Activated CD8-positive, alpha-beta T cell treated with anti-CD3 and anti-CD28 coated beads for 36 hours (primary cell): ENCODE measurements at regions not wholly inside any gene's neighbourhood (a gene's known extent, or its start where the extent isn't known, plus 50 kb on each side); places are given as distances from the start of the nearest gene placed in this dataset.
A peak's percentile ranks its signal among the peaks of the same experiment; 100 is the strongest.
"Not testable (repeated sequence)": the region's sequence is repeated elsewhere in the genome, so short reads cannot be mapped to it uniquely, and the experiment has no call there.

Source experiments
- ATAC-seq: fragments of 200-7000 bp; cut with Tn5 transposase; one replicate; pipeline ENCODE4 v1.10.0; 2021; ENCODE audit warnings: mild to moderate bottlenecking, moderate library complexity
- CTCF ChIA-PET: fragments of 350-600 bp; sonication (Branson Sonifier 250); formaldehyde crosslinking; loops from one replicate; lab custom pipeline; 2021; ENCODE audit warnings: antibody characterized with exemption; lab: Charles Lee
- POLR2A ChIA-PET: fragments of 350-600 bp; sonication (Branson Sonifier 250); formaldehyde crosslinking; loops from one replicate; lab custom pipeline; 2021; ENCODE audit warnings: antibody characterized with exemption; lab: Charles Lee
- DNase-seq: peaks from one replicate; pipeline ENCODE4 v3.0.0-alpha.2; 2020
- H3K27ac Mint-ChIP-seq: one replicate; pipeline ENCODE4 v1.8.0; 2021; ENCODE audit warnings: mild to moderate bottlenecking, mixed read lengths
- H3K27me3 Mint-ChIP-seq: one replicate; pipeline ENCODE4 v1.8.0; 2021; ENCODE audit warnings: mixed read lengths
- H3K36me3 Mint-ChIP-seq: one replicate; pipeline ENCODE4 v1.8.0; 2021; ENCODE audit warnings: low read depth, mixed read lengths
- H3K4me1 Mint-ChIP-seq: one replicate; pipeline ENCODE4 v1.8.0; 2021; ENCODE audit warnings: low read depth, mixed read lengths
- H3K4me3 Mint-ChIP-seq: one replicate; pipeline ENCODE4 v1.8.0; 2021; ENCODE audit warnings: mild to moderate bottlenecking, moderate library complexity, mixed read lengths
- H3K9me3 Mint-ChIP-seq: one replicate; pipeline ENCODE4 v1.8.0; 2021; ENCODE audit warnings: mixed read lengths
- intact Hi-C: fragments of 100-400 bp; cut with micrococcal nuclease; formaldehyde crosslinking; loops from one replicate; pipeline ENCODE4 v1.10.0; 2022
- TF ChIP-seq, protein P1 (sequence below): fragments of 200-600 bp; IDR thresholded peaks from one replicate; pipeline ENCODE4 v1.8.0; 2022; ENCODE audit warnings: antibody characterized with exemption, mild to moderate bottlenecking

DNA sequence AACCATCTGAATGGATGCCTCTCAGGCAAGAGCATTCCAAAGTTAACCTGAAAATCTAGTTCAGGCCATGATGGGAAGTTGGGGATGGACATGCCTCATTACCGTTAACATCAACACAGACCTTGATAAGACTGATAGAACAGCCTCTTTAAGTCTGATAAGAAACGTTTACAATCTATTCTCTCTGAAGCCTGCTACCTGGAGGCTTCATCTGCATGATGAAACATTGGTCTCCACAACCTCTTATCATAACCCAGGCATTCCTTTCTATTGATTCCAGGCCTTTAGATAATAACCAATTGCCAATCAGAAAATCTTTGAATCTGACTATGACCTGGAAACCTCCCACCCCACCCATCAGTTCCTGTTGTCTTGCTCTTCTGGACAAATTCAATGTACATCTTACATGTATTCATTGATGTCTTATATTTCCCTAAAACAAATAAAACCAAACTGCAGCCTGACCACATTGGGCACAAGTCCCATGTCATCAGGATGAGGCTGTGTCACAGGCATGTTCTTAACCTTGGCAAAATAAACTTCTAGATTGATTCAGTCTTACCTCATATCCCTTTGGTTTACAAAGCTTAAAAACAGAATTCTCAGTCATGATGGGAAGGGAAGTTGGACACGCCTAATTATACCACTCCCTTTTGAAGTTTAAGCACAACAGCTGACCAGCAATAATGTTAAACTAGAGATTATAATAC lies 843.8 kb upstream of the SPRY2 start:
- CTCF ChIA-PET = no interaction called here
- no peaks in the 10 kb centered on the region for H3K4me1 Mint-ChIP-seq
- no peaks in the 10 kb centered on the region for H3K27me3 Mint-ChIP-seq
- TF ChIP-seq, protein P1, sequence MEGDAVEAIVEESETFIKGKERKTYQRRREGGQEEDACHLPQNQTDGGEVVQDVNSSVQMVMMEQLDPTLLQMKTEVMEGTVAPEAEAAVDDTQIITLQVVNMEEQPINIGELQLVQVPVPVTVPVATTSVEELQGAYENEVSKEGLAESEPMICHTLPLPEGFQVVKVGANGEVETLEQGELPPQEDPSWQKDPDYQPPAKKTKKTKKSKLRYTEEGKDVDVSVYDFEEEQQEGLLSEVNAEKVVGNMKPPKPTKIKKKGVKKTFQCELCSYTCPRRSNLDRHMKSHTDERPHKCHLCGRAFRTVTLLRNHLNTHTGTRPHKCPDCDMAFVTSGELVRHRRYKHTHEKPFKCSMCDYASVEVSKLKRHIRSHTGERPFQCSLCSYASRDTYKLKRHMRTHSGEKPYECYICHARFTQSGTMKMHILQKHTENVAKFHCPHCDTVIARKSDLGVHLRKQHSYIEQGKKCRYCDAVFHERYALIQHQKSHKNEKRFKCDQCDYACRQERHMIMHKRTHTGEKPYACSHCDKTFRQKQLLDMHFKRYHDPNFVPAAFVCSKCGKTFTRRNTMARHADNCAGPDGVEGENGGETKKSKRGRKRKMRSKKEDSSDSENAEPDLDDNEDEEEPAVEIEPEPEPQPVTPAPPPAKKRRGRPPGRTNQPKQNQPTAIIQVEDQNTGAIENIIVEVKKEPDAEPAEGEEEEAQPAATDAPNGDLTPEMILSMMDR = no peak
- DNase-seq (no peak), ATAC-seq (no peak)
- H3K27ac Mint-ChIP-seq = no peak overlapping the region
- no peaks in the 10 kb centered on the region for H3K36me3 Mint-ChIP-seq
- intact Hi-C loops = no loop called here
- no peak overlapping the region for H3K4me3 Mint-ChIP-seq
- POLR2A ChIA-PET = no interaction called here
- peaks cover 2% of the 10 kb centered on the region for H3K9me3 Mint-ChIP-seq

DNA sequence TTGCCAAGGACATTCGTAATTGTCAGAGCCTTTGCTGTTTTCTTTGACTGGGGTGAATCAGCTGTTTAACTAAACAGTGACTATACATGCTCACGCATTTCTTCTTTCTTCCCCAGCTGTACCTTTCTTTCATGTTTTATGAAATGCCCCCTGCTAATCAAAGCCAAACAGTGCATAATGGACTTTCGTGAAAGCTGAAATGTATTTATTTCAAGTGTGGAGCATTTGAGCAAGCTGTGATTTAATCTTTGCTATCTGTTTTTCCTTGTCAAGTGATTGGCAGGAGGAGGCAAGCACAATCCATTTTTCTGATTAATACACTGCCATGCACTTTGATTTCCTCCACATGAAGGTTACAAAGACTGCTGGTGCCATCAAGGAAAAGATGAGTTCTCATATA lies 831.7 kb upstream of the SPRY2 start:
- Mint-ChIP-seq H3K4me1 (no peaks in the 10 kb centered on the region), H3K9me3 (peaks cover 2% of the 10 kb centered on the region), H3K4me3 (no peak overlapping the region), H3K36me3 (no peaks in the 10 kb centered on the region), H3K27me3 (no peaks in the 10 kb centered on the region), H3K27ac (no peak overlapping the region)
- ChIA-PET CTCF (interaction anchor here (2.8 kb wide), 1 partner anchor 9 kb away, joined by 12 read pairs; no protein-coding TSS in a partner anchor), POLR2A (no interaction called here)
- DNase-seq = no peak
- intact Hi-C loops = no loop called here
- TF ChIP-seq, protein P1 = no peak
- ATAC-seq = no peak

DNA sequence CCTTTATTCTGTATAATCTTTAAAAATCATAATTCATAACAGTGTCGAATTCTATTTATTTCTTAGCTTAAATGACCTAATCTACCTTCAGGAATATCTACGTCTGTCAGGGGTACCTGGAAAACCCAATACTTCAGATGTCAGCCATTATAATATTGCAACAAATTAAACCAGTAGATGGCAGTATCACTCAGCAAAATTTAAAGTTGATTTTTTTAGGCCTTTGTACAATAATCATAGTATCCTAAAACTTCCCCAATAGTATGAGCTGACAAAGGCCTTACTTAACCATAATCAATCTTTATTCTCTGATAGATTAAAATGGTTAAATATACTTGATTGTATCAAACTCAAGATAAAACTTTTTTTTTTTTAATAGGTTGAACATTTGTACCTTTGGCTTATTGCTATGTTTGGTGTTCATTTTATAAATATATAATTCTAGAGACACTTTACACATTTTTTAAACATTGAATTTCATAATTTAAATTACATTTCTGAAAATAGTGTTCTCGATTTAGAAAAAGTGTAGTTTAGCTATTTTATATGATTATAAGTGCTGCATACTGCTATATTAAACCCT lies 830.2 kb upstream of the SPRY2 start:
- ATAC-seq (no peak), DNase-seq (no peak)
- ChIA-PET POLR2A (no interaction called here), CTCF (interaction anchor here (1.2 to 2.8 kb wide), 2 partner anchors 10 to 51 kb away, joined by 5 to 12 read pairs; no protein-coding TSS in a partner anchor)
- H3K9me3 Mint-ChIP-seq = peaks cover 2% of the 10 kb centered on the region
- H3K4me3 Mint-ChIP-seq = no peak overlapping the region
- H3K4me1 Mint-ChIP-seq = no peaks in the 10 kb centered on the region
- no peaks in the 10 kb centered on the region for H3K27me3 Mint-ChIP-seq
- TF ChIP-seq, protein P1 = peak; percentile 60
- intact Hi-C loops = no loop called here
- no peaks in the 10 kb centered on the region for H3K36me3 Mint-ChIP-seq
- no peak overlapping the region for H3K27ac Mint-ChIP-seq

DNA sequence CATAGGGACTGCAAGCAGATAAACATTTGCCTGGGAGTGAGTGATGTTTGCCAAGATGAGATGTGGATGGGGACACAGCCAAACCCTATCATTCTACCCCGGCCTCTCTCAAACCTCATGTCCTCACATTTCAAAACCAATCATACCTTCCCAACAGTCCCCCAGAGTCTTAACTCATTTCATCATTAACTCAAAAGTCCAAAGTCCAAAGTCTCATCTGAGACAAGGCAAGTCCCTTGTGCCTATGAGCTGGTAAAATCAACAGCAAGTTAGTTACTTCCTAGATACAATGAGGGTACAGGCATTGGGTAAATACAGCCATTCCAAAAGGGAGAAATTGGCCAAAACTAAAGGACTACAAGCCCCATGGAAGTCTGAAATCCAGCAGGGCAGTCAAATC lies 822.9 kb upstream of the SPRY2 start:
- CTCF ChIA-PET, POLR2A ChIA-PET, H3K9me3 Mint-ChIP-seq, intact Hi-C loops, H3K36me3 Mint-ChIP-seq, H3K27me3 Mint-ChIP-seq, H3K4me3 Mint-ChIP-seq, ATAC-seq, H3K4me1 Mint-ChIP-seq, H3K27ac Mint-ChIP-seq, DNase-seq: not testable (repeated sequence)

DNA sequence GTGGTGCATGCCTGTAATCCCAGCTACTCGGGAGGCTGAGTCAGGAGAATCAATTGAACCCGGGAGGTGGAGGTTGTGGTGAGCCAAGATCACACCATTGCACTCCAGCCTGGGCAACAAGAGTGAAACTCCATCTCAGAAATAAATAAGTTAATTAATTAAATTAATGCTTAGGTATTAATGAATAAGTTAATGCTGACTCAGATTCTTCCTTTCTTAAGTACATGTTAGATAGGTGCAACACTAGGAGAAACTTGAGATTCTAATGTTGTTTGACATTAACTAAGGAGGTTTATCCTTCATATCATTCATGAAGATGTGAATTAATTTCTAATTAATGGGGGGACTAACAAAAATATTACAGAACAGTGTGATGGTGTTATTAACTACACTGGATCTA lies 812.6 kb upstream of the SPRY2 start:
- intact Hi-C loops = no loop called here
- TF ChIP-seq, protein P1 = no peak

More for the DNA sequence above, 812.6 kb upstream of the SPRY2 start:
- ATAC-seq = no peak
- H3K4me1 Mint-ChIP-seq = no peaks in the 10 kb centered on the region
- no peaks in the 10 kb centered on the region for H3K27me3 Mint-ChIP-seq
- H3K4me3 Mint-ChIP-seq = no peak overlapping the region
- ChIA-PET POLR2A (no interaction called here), CTCF (no interaction called here)
- H3K27ac Mint-ChIP-seq = no peak overlapping the region
- peaks cover 3% of the 10 kb centered on the region for H3K9me3 Mint-ChIP-seq
- no peaks in the 10 kb centered on the region for H3K36me3 Mint-ChIP-seq
- no peak for DNase-seq
